DOHH2 (cell line): ENCODE measurements at regions not wholly inside any gene's neighbourhood (a gene's known extent, or its start where the extent isn't known, plus 50 kb on each side); places are given as distances from the start of the nearest gene placed in this dataset.

Experiments used
- H3F3A ChIP-seq: fragments of 200-600 bp; sonication (generic), shearing (Covaris generic); 2 replicates; pipeline ENCODE4 v1.6.0; 2016; ENCODE audit warnings: antibody characterized with exemption, mild to moderate bottlenecking; ENCODE audit not compliant: control insufficient read depth, insufficient read depth
- H3K27ac ChIP-seq: fragments of 200-600 bp; sonication (generic); 2 replicates; pipeline ENCODE4 v1.5.1; 2014; ENCODE audit warnings: low read depth, mild to moderate bottlenecking, low read length, moderate library complexity
- H3K27me3 ChIP-seq: fragments of 200-600 bp; sonication (generic); 2 replicates; pipeline ENCODE4 v1.6.1; 2014; ENCODE audit warnings: mild to moderate bottlenecking, low read length, mixed read lengths; ENCODE audit not compliant: control insufficient read depth
- H3K36me3 ChIP-seq: fragments of 200-600 bp; sonication (generic); 2 replicates; pipeline ENCODE4 v1.6.1; 2014; ENCODE audit warnings: mild to moderate bottlenecking, low read length, moderate library complexity, mixed read lengths; ENCODE audit not compliant: control insufficient read depth
- H3K4me1 ChIP-seq: fragments of 200-600 bp; sonication (generic); 2 replicates; pipeline ENCODE4 v1.6.1; 2014; ENCODE audit warnings: mild to moderate bottlenecking, low read length, mixed read lengths; ENCODE audit not compliant: control insufficient read depth
- H3K4me2 ChIP-seq: fragments of 200-600 bp; sonication (generic); 2 replicates; pipeline ENCODE4 v1.6.0; 2014; ENCODE audit warnings: mild to moderate bottlenecking, low read length, moderate library complexity
- H3K4me3 ChIP-seq: fragments of 200-600 bp; sonication (generic); 2 replicates; pipeline ENCODE4 v1.5.1; 2014; ENCODE audit warnings: mild to moderate bottlenecking, low read length, mixed read lengths
- H3K79me2 ChIP-seq: fragments of 200-600 bp; sonication (generic); 2 replicates; pipeline ENCODE4 v1.6.1; 2014; ENCODE audit warnings: mild to moderate bottlenecking, low read length, mixed read lengths; ENCODE audit not compliant: control insufficient read depth
- H3K9me2 ChIP-seq: fragments of 200-600 bp; sonication (generic); replicated peaks from 2 replicates; pipeline ENCODE4 v1.6.1; 2014; ENCODE audit warnings: mild to moderate bottlenecking, low read length, mixed read lengths; ENCODE audit not compliant: control insufficient read depth
- H3K9me3 ChIP-seq: fragments of 200-600 bp; sonication (generic); 2 replicates; pipeline ENCODE4 v1.6.1; 2014; ENCODE audit warnings: antibody characterized with exemption, low read length, mixed read lengths; ENCODE audit not compliant: control insufficient read depth, insufficient read depth
- H4K20me1 ChIP-seq: fragments of 200-600 bp; sonication (generic); 2 replicates; pipeline ENCODE4 v1.6.0; 2014; ENCODE audit warnings: low read depth, mild to moderate bottlenecking, antibody characterized with exemption, low read length, moderate library complexity; ENCODE audit not compliant: control insufficient read depth, insufficient read depth
- EZH2phosphoT487 ChIP-seq: fragments of 200-600 bp; sonication (generic); IDR thresholded peaks from 2 replicates; pipeline ENCODE4 v1.6.1; 2017; ENCODE audit warnings: borderline replicate concordance, mild to moderate bottlenecking, antibody characterized with exemption, low read length, moderate library complexity, mixed read lengths
- TF ChIP-seq, protein P1 (sequence below): fragments of 200-600 bp; sonication (generic); IDR thresholded peaks from one replicate; pipeline ENCODE4 v1.5.1; 2014; ENCODE audit warnings: antibody characterized with exemption, mild to moderate bottlenecking, low read depth, low read length; ENCODE audit not compliant: poor library complexity, severe bottlenecking

DNA sequence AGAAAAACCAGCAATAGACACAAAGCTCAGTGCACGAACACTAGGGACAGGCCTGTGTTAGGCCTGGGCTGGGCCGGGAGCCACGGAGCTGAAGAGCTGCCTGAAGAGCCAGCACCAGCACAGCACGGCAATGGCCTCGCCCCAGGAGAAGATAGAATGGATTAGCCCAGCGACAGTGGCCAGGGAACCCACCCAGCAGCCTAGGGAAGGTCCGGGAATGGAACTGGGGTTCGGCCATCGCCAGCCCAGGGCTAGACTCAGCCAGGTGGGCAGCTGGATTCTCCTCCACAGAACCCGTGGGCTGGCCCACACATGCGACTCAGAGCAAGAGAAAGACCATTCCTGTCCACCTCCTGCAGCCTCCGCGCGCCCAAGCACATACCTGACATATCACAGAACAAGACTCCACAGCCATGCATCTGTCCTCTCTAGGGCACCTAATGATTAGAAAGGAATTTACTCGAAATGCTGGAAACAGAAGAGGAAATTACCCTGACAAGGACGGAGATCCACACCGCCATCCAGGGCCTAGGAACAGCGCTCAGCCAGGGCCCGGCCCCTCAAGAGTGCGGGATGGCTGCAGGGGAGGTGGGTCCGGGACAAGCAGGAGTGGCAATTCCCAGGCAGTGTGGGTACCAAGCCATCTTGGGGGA, 82.8 kb downstream of the TMEM18 start:
- no peaks in the 10 kb centered on the region for H3K79me2 ChIP-seq
- no peaks in the 10 kb centered on the region for H3K9me2 ChIP-seq
- no peaks in the 10 kb centered on the region for H3K36me3 ChIP-seq
- no peaks in the 10 kb centered on the region for H3K27me3 ChIP-seq
- no peaks in the 10 kb centered on the region for H3K9me3 ChIP-seq
- no peak overlapping the region for H3K27ac ChIP-seq
- no peaks in the 10 kb centered on the region for H3K4me1 ChIP-seq
- H3K4me3 ChIP-seq: no peak overlapping the region
- TF ChIP-seq, protein P1, sequence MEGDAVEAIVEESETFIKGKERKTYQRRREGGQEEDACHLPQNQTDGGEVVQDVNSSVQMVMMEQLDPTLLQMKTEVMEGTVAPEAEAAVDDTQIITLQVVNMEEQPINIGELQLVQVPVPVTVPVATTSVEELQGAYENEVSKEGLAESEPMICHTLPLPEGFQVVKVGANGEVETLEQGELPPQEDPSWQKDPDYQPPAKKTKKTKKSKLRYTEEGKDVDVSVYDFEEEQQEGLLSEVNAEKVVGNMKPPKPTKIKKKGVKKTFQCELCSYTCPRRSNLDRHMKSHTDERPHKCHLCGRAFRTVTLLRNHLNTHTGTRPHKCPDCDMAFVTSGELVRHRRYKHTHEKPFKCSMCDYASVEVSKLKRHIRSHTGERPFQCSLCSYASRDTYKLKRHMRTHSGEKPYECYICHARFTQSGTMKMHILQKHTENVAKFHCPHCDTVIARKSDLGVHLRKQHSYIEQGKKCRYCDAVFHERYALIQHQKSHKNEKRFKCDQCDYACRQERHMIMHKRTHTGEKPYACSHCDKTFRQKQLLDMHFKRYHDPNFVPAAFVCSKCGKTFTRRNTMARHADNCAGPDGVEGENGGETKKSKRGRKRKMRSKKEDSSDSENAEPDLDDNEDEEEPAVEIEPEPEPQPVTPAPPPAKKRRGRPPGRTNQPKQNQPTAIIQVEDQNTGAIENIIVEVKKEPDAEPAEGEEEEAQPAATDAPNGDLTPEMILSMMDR: no peak
- no peak for TF ChIP-seq EZH2phosphoT487
- H4K20me1 ChIP-seq: no peaks in the 10 kb centered on the region
- H3K4me2 ChIP-seq: no peak overlapping the region
- no peaks in the 10 kb centered on the region for H3F3A ChIP-seq

DNA sequence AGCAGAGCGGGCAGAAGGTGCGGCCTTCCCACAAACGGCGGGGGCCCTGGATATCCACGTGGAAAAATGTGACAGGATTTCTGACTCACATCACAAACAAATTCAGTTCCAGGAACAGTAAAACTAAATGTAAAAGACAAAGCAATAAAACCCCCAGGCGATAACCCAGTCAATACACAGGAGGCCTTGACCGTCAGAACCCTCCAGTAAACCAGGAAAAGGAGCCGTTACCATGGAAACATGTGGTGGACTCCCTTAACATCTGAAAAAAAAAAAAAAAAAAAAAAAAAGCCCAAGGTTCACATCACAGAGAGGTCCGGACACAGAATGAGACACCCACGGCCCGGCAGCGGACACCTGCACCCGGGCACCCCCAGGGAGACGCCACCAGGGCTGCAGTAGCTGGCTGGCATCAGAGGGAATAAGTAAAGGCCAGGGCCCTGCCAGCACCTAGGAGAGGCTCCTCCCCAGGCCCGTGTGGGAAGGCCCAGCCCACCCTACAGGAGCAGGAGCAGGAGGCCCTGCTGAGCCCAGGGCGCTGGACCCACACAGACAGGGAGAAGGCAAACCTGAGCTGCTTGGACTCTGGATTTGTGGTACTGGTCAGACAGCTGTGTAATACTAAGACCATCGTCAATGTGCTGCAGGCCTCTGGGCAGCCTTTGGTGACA, 83.7 kb downstream of the TMEM18 start:
- Histone ChIP-seq H3K4me2 (no peak overlapping the region), H3K79me2 (no peaks in the 10 kb centered on the region), H3K4me1 (no peaks in the 10 kb centered on the region), H3F3A (no peaks in the 10 kb centered on the region), H3K9me2 (no peaks in the 10 kb centered on the region), H3K27ac (no peak overlapping the region), H3K36me3 (no peaks in the 10 kb centered on the region), H3K4me3 (no peak overlapping the region), H3K27me3 (no peaks in the 10 kb centered on the region), H4K20me1 (no peaks in the 10 kb centered on the region), H3K9me3 (no peaks in the 10 kb centered on the region)
- no peak for TF ChIP-seq EZH2phosphoT487
- TF ChIP-seq, protein P1: no peak

DNA sequence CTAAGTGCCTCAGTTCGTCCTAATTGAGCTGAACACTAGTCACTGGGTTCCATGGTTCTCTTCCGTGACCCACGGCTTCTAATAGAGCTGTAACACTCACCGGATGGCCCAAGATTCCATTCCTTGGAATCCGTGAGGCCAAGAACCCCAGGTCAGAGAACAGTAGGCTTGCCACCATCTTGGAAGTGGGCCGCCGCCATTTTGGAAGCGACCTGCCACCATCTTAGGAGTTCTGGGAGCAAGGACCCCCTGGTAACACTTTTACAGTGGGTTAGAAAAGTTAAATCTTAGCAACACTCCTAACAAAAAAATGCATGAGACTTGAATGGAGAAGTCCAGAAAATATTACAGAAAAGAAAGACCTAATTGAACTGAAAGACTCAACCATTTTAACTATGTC, 84.5 kb downstream of the TMEM18 start:
- no peaks in the 10 kb centered on the region for H3K9me3 ChIP-seq
- no peaks in the 10 kb centered on the region for H3K27me3 ChIP-seq
- H3K79me2 ChIP-seq: no peaks in the 10 kb centered on the region
- H3K9me2 ChIP-seq: no peaks in the 10 kb centered on the region
- H3K27ac ChIP-seq: no peak overlapping the region
- no peaks in the 10 kb centered on the region for H4K20me1 ChIP-seq
- H3K4me3 ChIP-seq: no peak overlapping the region
- no peaks in the 10 kb centered on the region for H3F3A ChIP-seq
- no peak overlapping the region for H3K4me2 ChIP-seq
- no peaks in the 10 kb centered on the region for H3K4me1 ChIP-seq
- no peaks in the 10 kb centered on the region for H3K36me3 ChIP-seq
- TF ChIP-seq, protein P1: no peak
- no peak for TF ChIP-seq EZH2phosphoT487
